Thymus (tissue), 11 donors: ENCODE measurements at regions not wholly inside any gene's neighbourhood (a gene's known extent, or its start where the extent isn't known, plus 50 kb on each side); places are given as distances from the start of the nearest gene placed in this dataset.
"Not testable (repeated sequence)": the region's sequence is repeated elsewhere in the genome, so short reads cannot be mapped to it uniquely, and the experiment has no call there.

Experiments
- DNase-seq, 9 donors: peaks; one replicate each; pipeline ENCODE4 v3.0.0-alpha.2; 2013; ENCODE audit warnings: low spot score in 9 of 9, low read depth in 6 of 9, missing footprints in 1 of 9
- H3K27ac ChIP-seq, 2 donors: one replicate each; pipeline ENCODE4 v1.5.1; 2013; ENCODE audit warnings: control low read depth in 1 of 2, low read depth in 1 of 2, low read length in 1 of 2, mild to moderate bottlenecking in 1 of 2, moderate library complexity in 1 of 2
- H3K27me3 ChIP-seq, 2 donors: one replicate each; pipeline ENCODE4 v1.5.1; 2013; ENCODE audit warnings: low read length in 1 of 2; ENCODE audit not compliant: control insufficient read depth in 2 of 2, insufficient read depth in 1 of 2
- H3K36me3 ChIP-seq, 2 donors: one replicate each; pipeline ENCODE4 v1.5.1; 2013; ENCODE audit warnings: low read length in 1 of 2, mild to moderate bottlenecking in 1 of 2, moderate library complexity in 1 of 2; ENCODE audit not compliant: control insufficient read depth in 2 of 2, insufficient read depth in 2 of 2
- H3K4me1 ChIP-seq, 2 donors: one replicate each; pipeline ENCODE4 v1.5.1; 2013; ENCODE audit warnings: low read length in 2 of 2; ENCODE audit not compliant: control insufficient read depth in 2 of 2, insufficient read depth in 2 of 2
- H3K4me3 ChIP-seq, 2 donors: one replicate each; pipeline ENCODE4 v1.5.1; 2013; ENCODE audit warnings: low read length in 2 of 2, control low read depth in 1 of 2, mild to moderate bottlenecking in 1 of 2
- H3K9me3 ChIP-seq, 2 donors: one replicate each; pipeline ENCODE4 v1.5.1; 2013; ENCODE audit warnings: low read length in 1 of 2, mild to moderate bottlenecking in 1 of 2; ENCODE audit not compliant: control insufficient read depth in 2 of 2, insufficient read depth in 1 of 2
- WGBS: extraction: QIAGEN DNeasy Blood & Tissue Kit; methylation state at CpG from one replicate; pipeline ENCODE4 v1.1.7; 2013; 5-methylcytosine and 5-hydroxymethylcytosine counted together
- donor health status: healthy.

GRCh38 chr1:214126697-214127146 is 138.9 kb downstream of the PROX1 start:
- Histone ChIP-seq H3K4me1 (no peaks in the 10 kb centered on the region), H3K27me3 (peaks cover 0 to 2% of the 10 kb centered on the region in 2 donors), H3K36me3 (no peaks in the 10 kb centered on the region), H3K4me3 (no peak overlapping the region), H3K9me3 (no peaks in the 10 kb centered on the region), H3K27ac (no peak overlapping the region)
- WGBS, result 89% methylated on average over 2 of the region's 2 CpGs
- DNase-seq, result no peak

GRCh38 chr1:214127705-214128104 is 139.9 kb downstream of the PROX1 start:
- Histone ChIP-seq H3K27me3 (peaks cover 0 to 2% of the 10 kb centered on the region in 2 donors), H3K36me3 (no peaks in the 10 kb centered on the region), H3K4me1 (no peaks in the 10 kb centered on the region), H3K27ac (no peak overlapping the region), H3K4me3 (no peak overlapping the region), H3K9me3 (no peaks in the 10 kb centered on the region)
- 98% methylated on average over 4 of the region's 4 CpGs for WGBS
- DNase-seq, result no peak

GRCh38 chr1:214135886-214136285 is 145.1 kb upstream of the SMYD2 start:
- DNase-seq, result no peak
- Histone ChIP-seq H3K4me1 (no peaks in the 10 kb centered on the region), H3K9me3 (no peaks in the 10 kb centered on the region), H3K36me3 (no peaks in the 10 kb centered on the region), H3K27me3 (no peaks in the 10 kb centered on the region), H3K27ac (no peak overlapping the region), H3K4me3 (no peak overlapping the region)
- WGBS, result 93% methylated on average over 7 of the region's 7 CpGs

GRCh38 chr1:214136324-214136919 is 144.5 kb upstream of the SMYD2 start:
- Histone ChIP-seq H3K27me3 (no peaks in the 10 kb centered on the region), H3K36me3 (no peaks in the 10 kb centered on the region), H3K9me3 (no peaks in the 10 kb centered on the region), H3K27ac (no peak overlapping the region), H3K4me3 (no peak overlapping the region), H3K4me1 (no peaks in the 10 kb centered on the region)
- WGBS, result 88% methylated on average over 8 of the region's 8 CpGs
- peak in 1 of 9 donors; percentile 12 for DNase-seq

- no peak for DNase-seq
- no peaks in the 10 kb centered on the region for H3K9me3 ChIP-seq
- no peaks in the 10 kb centered on the region for H3K4me1 ChIP-seq
- H3K4me3 ChIP-seq, result no peak overlapping the region
- WGBS, result 95% methylated on average over 4 of the region's 4 CpGs
- H3K27me3 ChIP-seq, result no peaks in the 10 kb centered on the region
- H3K36me3 ChIP-seq, result no peaks in the 10 kb centered on the region
- H3K27ac ChIP-seq, result no peak overlapping the region
Observed at GRCh38 chr1:214141486-214141885, 139.5 kb upstream of the SMYD2 start.

GRCh38 chr1:214143006-214143992 is 137.7 kb upstream of the SMYD2 start:
- no peak for DNase-seq
- H3K4me1 ChIP-seq, result no peaks in the 10 kb centered on the region
- no peaks in the 10 kb centered on the region for H3K9me3 ChIP-seq
- no peak overlapping the region for H3K27ac ChIP-seq
- no peaks in the 10 kb centered on the region for H3K36me3 ChIP-seq
- H3K27me3 ChIP-seq, result no peaks in the 10 kb centered on the region
- WGBS, result 83% methylated on average over 17 of the region's 17 CpGs
- H3K4me3 ChIP-seq, result no peak overlapping the region

- WGBS, result 91% methylated on average over 2 of the region's 2 CpGs
- H3K27ac ChIP-seq, H3K9me3 ChIP-seq, H3K36me3 ChIP-seq, H3K27me3 ChIP-seq, DNase-seq, H3K4me3 ChIP-seq, H3K4me1 ChIP-seq: not testable (repeated sequence)
Observed at GRCh38 chr1:214144521-214144920, 136.4 kb upstream of the SMYD2 start.

- Histone ChIP-seq H3K27ac (no peak overlapping the region), H3K27me3 (no peaks in the 10 kb centered on the region), H3K36me3 (no peaks in the 10 kb centered on the region), H3K4me1 (no peaks in the 10 kb centered on the region), H3K4me3 (no peak overlapping the region), H3K9me3 (no peaks in the 10 kb centered on the region)
- DNase-seq, result no peak
- 81% methylated on average over 4 of the region's 4 CpGs for WGBS
Observed at GRCh38 chr1:214146523-214146922, 134.4 kb upstream of the SMYD2 start.

GRCh38 chr1:214154596-214155292 is 126.2 kb upstream of the SMYD2 start:
- Histone ChIP-seq H3K4me1 (no peaks in the 10 kb centered on the region), H3K36me3 (no peaks in the 10 kb centered on the region), H3K27ac (no peak overlapping the region), H3K27me3 (peaks cover 0 to 2% of the 10 kb centered on the region in 2 donors), H3K4me3 (no peak overlapping the region), H3K9me3 (no peaks in the 10 kb centered on the region)
- 53% methylated on average over 6 of the region's 6 CpGs for WGBS
- DNase-seq, result no peak
